DMS153 (cell line): ENCODE measurements at regions not wholly inside any gene's neighbourhood (a gene's known extent, or its start where the extent isn't known, plus 50 kb on each side); places are given as distances from the start of the nearest gene placed in this dataset.

ENCODE experiments used
- DNase-seq: peaks from one replicate; lab custom pipeline; 2025; lab: John Stamatoyannopoulos, UW

DNA sequence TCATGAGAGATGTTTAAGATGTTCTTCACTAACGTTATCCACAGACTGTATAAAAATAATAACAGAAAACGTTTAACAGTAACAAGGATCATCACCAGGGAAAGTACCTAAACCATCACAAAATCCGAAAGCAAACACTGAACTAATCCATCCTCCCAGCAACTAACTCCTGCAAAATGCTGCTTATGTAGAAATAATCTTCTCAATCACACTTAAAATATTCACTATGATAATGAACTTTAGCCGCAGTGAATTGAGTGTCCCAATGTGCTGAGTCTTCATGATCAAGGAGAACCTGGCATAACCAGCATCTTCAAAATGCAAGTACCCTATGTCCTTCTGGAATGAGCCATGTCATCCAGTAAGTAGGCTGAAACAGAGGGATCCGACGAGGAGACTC, 166.1 kb downstream of the LTN1 start:
- no peak for DNase-seq

DNA sequence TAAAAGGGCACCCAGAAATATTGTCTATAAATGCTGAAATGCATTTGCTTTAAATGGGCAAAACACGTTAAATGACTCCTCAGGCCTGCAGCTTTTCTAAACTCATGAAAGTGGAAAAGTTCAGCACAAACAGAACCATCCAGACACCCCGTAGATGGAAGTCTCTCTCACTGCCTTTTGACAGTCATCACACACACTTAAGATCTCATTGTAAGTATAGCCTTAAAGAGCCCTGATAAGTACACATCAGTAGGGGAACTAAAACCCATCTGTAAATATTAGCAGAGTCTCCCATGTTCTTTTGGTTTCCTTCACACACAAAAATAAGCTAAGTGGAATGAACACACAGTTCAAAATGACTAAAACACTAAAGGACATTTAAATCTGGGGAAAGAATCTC, 166.7 kb downstream of the LTN1 start:
- DNase-seq: no peak

DNA sequence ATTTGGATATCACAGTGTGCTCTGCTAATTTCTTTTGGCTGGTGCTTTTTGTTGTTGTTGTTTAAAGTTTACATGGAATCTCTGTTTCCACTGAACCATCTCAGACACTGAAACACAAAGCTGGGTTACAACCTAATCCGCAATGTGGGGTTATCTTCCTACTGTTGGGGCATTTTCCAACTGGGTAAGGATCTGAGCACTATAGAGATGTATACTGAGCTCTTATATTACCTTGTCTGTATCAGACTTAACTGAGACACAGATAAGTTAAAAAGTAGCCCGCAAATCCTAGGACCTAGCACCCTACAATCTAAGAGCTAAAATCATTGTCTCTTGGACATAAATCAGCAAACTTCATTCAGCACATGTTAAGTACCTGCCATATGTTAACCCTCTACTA, 169.2 kb downstream of the LTN1 start:
- no peak for DNase-seq

- DNase-seq: no peak
These were observed 170.0 kb downstream of the LTN1 start for GRCh38 chr21:28822486-28823335.

- DNase-seq: no peak
These were observed 170.6 kb downstream of the LTN1 start for GRCh38 chr21:28822123-28822399.

DNA sequence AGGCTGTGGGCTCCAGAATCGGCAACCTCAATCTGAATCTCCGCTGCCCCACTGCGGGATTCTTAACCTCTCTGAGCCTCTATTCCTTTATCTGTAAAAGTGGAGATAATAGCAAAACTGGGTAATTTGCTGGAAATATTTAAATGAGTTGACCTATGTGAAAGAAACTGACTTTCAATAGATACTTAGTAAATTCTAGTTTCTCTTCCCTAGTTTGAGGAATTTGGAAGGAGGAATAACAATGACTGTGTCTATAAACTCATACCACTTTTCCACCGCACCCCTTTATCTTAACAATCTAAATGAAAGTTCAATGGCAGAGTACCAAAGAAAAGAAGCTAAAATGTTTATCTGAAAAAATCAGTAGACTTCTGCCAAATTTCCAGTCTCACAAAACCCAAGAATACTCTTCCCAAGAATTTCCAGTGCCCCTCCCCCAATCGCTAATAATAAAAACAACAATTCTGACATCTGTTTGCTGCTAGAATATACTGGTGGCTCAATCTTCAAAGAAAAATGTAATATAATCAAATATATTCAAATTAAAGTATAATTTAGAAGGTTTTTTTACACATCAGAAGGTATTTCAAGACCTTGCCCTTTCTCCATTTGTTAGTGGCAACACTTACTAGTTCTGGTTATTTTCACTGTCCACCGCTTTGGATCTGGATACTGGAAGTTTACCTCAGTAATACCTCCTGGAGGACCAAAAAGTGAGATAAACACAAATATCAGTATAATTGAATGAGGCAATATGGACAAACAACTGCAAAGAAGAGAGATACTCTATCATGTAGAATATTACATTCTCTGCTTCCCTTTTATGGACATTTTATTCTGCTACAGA, 171.2 kb downstream of the LTN1 start:
- DNase-seq: no peak

DNA sequence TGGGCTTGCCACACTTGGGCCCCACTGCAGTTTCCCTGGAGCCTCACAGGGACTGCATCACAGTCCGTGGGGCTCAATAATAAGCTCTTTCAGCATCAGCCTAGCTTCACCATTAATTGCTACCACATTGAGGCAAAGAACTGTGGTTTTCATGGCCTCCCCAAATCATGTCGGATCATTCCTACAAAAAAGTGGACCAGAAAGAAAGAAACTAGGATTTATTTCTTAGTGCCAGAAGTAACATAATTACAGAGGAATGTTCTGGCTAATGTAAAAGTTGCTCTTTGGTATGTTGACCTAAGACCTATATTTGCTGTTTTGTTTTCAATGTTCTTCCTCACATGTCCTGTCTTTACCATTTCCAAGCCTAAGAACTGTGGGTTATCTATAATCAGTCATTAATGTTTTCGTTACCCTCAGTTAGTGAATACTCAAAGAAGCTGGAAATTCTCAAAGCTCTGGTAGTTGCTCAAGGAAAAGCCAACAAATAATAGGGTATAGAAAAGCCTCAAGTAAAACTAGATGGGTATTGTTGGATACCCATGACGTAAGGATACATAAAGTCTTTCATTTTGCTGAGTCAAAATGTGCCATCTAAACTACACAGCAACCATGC, 173.9 kb downstream of the LTN1 start:
- DNase-seq: no peak

DNA sequence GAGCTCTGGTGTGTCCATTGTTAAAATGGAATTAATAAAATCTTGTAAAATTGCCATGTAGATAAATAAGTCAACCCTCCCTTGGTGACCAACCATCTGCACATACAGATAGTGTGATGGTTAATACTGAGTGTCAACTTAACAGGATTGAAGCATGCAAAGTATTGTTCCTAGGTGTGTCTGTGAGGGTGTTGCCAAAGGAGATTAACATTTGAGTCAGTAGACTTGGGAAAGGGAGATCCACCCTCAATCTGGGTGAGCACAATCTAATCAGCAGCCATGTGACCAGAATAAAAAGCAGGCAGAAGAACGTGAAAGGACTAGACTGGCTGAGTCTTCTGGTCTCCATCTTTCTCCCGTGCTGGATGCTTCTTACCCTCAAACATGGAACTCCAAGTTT, 174.8 kb downstream of the LTN1 start:
- no peak for DNase-seq

DNA sequence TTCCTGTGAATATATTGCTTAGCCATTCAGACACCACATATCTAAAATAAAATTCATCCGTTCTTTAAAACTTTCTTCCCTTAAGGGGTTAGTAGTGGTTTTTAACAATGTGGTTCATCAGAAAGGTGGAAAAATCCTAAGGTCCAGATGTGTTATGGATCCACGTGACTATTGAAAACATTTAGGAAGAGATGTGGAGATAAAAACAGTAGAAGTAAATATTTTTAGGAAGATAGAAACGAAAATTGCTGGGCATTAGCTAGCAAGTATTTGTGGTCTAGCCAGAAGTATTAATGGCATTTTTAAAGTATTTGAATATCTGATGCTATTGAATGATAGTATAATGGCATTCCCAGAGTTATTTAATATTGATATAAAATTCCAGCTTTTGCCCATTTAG, 180.8 kb downstream of the LTN1 start:
- no peak for DNase-seq

GRCh38 chr21:28810826-28811524, 181.7 kb downstream of the LTN1 start:
- no peak for DNase-seq

DNA sequence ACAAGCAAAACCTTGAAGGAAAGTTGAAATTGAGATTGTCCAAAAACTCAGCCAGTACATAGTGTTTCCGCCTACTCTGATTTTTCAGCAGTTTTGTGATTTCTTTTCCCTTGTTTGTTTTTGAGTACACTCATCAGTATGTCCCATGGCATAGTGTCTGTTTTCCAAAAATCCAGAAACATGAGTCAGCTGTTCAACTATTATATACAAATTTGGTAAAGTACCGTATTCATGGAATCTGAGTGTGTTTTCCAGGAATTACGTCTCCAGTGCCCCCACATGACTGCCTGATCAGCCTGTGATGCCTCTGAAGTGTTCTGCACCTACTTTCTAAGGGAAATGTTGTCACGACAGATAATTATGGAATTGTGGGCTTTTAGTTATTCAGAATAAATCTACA, 186.8 kb downstream of the LTN1 start:
- DNase-seq: no peak

DNA sequence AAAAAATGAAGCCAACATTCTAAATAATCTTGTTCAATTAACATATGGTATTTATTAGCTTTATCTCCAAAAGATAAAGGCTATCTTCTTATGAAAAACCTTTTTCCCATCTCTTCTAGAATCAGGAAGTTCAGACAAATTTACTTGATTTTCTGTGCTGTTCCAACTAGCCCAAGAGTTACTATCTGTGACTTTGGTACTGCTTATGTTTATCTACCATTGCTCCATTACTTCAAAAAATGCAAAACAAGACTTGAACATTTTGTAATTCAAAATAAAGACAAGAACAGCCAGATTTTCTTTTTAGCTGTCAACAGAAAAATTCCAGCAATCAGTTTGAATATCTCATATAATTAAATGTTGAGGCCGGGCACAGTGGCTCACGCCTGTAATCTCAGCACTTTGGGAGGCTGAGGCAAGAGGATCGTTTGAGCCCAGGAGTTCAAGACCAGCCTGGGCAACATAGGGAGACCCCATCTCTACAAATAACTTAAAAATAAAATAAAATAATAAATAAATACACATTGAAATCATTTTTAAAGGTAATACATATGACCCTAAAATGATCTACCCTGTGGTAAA, 188.5 kb downstream of the LTN1 start:
- DNase-seq: no peak

GRCh38 chr21:28801906-28802305, 190.8 kb downstream of the LTN1 start:
- DNase-seq: no peak

DNA sequence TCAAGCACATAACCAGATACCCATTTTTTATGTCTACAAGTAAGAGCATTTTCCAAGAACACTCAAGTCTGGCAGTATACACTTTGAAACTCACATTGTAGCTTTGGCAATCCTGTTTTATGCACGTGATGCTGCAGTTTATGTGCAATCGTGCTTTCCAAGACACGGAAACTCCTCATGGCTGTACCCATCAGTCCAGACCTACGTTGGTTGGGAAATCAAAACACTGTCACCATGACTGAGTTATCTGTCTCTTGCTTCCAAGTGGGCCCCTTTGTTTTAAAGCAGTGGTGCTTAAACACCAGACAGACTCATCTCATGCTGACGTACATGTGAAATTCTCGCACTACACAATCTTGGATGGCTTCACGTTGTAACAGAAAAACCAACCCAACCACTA, 192.8 kb downstream of the LTN1 start:
- DNase-seq: no peak

- no peak for DNase-seq
These were observed 193.9 kb downstream of the LTN1 start for GRCh38 chr21:28798798-28799197.

- DNase-seq: no peak
These were observed 197.4 kb downstream of the LTN1 start for GRCh38 chr21:28795251-28795650.

GRCh38 chr21:28794371-28794851, 198.3 kb downstream of the LTN1 start:
- DNase-seq: no peak

GRCh38 chr21:28793043-28793442, 199.6 kb downstream of the LTN1 start:
- no peak for DNase-seq

DNA sequence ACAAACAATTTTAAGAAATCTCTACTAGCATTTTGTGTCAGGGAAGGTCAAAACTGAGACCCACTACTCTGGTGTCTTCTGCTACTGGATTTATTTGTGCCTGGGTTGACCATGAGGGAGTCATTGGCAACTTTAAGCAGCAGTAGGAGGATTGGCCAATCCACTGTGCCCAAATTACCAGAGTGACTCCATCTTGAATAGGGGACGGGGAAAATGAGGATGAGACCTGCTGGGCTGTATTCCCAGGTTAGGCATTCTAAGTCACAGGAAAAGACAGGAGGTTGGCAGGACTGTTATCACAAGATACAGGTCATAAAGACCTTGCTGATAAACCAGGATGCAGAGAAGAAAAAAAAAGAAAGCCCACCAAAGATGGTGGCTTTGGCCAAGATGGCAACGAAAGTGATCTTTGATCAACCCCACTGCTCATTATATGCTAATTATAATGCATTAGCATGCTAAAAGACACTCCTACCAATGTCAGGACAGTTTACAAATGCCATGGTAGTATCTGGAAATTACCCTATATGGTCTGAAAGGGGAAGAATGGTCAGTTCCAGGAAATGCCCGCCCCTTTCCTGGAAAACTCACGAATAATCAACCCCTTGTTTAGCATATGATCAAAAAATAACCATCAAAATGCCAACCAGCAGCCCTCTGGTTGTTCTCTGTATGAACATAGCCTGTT, 200.9 kb downstream of the LTN1 start:
- no peak for DNase-seq

GRCh38 chr21:28790335-28790734, 202.3 kb downstream of the LTN1 start:
- no peak for DNase-seq

GRCh38 chr21:28789523-28789922, 203.2 kb downstream of the LTN1 start:
- DNase-seq: no peak
